WTC11 (cell line): ENCODE measurements at regions not wholly inside any gene's neighbourhood (a gene's known extent, or its start where the extent isn't known, plus 50 kb on each side); places are given as distances from the start of the nearest gene placed in this dataset.

Experiments
- ATAC-seq: fragments of 200-7000 bp; cut with Tn5 transposase; 2 replicates; pipeline ENCODE4 v1.10.0; 2021; ENCODE audit warnings: mild to moderate bottlenecking, moderate library complexity
- CTCF ChIA-PET: fragments of 300-600 bp; sonication (Branson Sonifier 250); formaldehyde crosslinking; loops from one replicate; lab custom pipeline; 2021; ENCODE audit warnings: antibody characterized with exemption; lab: Charles Lee
- POLR2A ChIA-PET: fragments of 350-600 bp; sonication (Branson Sonifier 250); formaldehyde crosslinking; loops from one replicate; lab custom pipeline; 2021; ENCODE audit warnings: antibody characterized with exemption; lab: Charles Lee
- DNase-seq: peaks from one replicate; pipeline ENCODE4 v3.0.0; 2021; ENCODE audit warnings: low spot score
- H3K27ac Mint-ChIP-seq: 2 replicates; pipeline ENCODE4 v1.8.0; 2021; ENCODE audit warnings: mixed read lengths
- H3K27me3 Mint-ChIP-seq: 2 replicates; pipeline ENCODE4 v1.8.0; 2021; ENCODE audit warnings: low read depth, mild to moderate bottlenecking, moderate library complexity, mixed read lengths
- H3K36me3 Mint-ChIP-seq: 2 replicates; pipeline ENCODE4 v1.8.0; 2021; ENCODE audit warnings: mixed read lengths
- H3K4me1 Mint-ChIP-seq: 2 replicates; pipeline ENCODE4 v1.8.0; 2022; ENCODE audit warnings: mixed read lengths
- H3K4me3 Mint-ChIP-seq: 2 replicates; pipeline ENCODE4 v1.8.0; 2021; ENCODE audit warnings: mild to moderate bottlenecking, moderate library complexity, mixed read lengths
- H3K9me3 Mint-ChIP-seq: 2 replicates; pipeline ENCODE4 v1.8.0; 2021; ENCODE audit warnings: mixed read lengths
- CTCF ChIP-seq: fragments of 200-600 bp; IDR thresholded peaks from 2 replicates; pipeline ENCODE4 v1.8.0; 2022; ENCODE audit warnings: antibody characterized with exemption
- E2F5 ChIP-seq: sonication (generic); formaldehyde crosslinking; IDR thresholded peaks from 2 replicates; pipeline ENCODE4 v1.8.1; 2022; ENCODE audit warnings: mild to moderate bottlenecking, moderate library complexity, missing genetic modification reagents
- ELF4 ChIP-seq: sonication (generic); formaldehyde crosslinking; IDR thresholded peaks from 2 replicates; pipeline ENCODE4 v1.8.1; 2022; ENCODE audit warnings: low read depth, mild to moderate bottlenecking, moderate library complexity, missing genetic modification reagents
- TCF7 ChIP-seq: sonication (generic); formaldehyde crosslinking; IDR thresholded peaks from 2 replicates; pipeline ENCODE4 v1.8.0; 2022; ENCODE audit warnings: mild to moderate bottlenecking, low read depth, missing genetic modification reagents, moderate library complexity
- TEAD1 ChIP-seq: sonication (generic); formaldehyde crosslinking; IDR thresholded peaks from 2 replicates; pipeline ENCODE4 v1.8.0; 2022; ENCODE audit warnings: mild to moderate bottlenecking, missing genetic modification reagents
- ZNF425 ChIP-seq: fragments of 250-450 bp; sonication (Bioruptor Pico); conservative IDR thresholded peaks from 2 replicates; pipeline ENCODE4 v1.9.0; 2021; ENCODE audit warnings: mild to moderate bottlenecking
- TF ChIP-seq, protein P1 (sequence below): sonication (generic); formaldehyde crosslinking; IDR thresholded peaks from 2 replicates; pipeline ENCODE4 v1.8.0; 2023; ENCODE audit warnings: missing genetic modification reagents, mild to moderate bottlenecking, borderline replicate concordance
- TF ChIP-seq, protein P2 (sequence below): sonication (generic); formaldehyde crosslinking; IDR thresholded peaks from 2 replicates; pipeline ENCODE4 v1.8.1; 2023; ENCODE audit warnings: mild to moderate bottlenecking, missing genetic modification reagents, borderline replicate concordance
- TF ChIP-seq, protein P3 (sequence below): sonication (generic); formaldehyde crosslinking; IDR thresholded peaks from 2 replicates; pipeline ENCODE4 v1.8.1; 2023; ENCODE audit warnings: mild to moderate bottlenecking, missing genetic modification reagents
- TF ChIP-seq, protein P4 (sequence below): sonication (generic); formaldehyde crosslinking; IDR thresholded peaks from 2 replicates; pipeline ENCODE4 v1.8.1; 2023; ENCODE audit warnings: mild to moderate bottlenecking, missing genetic modification reagents, moderate library complexity
- TF ChIP-seq, protein P5 (sequence below): sonication (generic); formaldehyde crosslinking; IDR thresholded peaks from 2 replicates; pipeline ENCODE4 v1.8.0; 2023; ENCODE audit warnings: mild to moderate bottlenecking, missing genetic modification reagents
- TF ChIP-seq, protein P6 (sequence below): sonication (generic); formaldehyde crosslinking; IDR thresholded peaks from 2 replicates; pipeline ENCODE4 v1.8.0; 2022; ENCODE audit warnings: missing genetic modification reagents

DNA sequence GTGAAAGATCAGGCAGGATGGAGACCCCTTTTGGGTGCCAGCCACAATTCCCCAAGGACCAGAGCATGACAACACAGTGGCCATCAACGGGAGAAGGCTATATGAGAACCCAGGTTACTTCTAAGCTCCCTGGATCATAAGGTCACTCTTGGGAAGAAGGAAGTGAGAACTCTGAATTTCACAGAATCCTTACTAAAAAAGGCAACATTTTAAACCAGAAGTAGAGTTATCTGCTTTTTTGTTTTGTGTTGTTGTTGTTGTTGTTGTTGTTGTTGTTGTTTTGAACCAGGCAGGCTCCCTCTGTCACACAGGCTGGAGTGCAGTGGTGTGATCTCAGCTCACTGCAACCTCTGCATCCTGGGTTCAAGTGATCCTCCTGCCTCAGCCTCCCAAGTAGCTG is 107.4 kb upstream of the TNFAIP3 start (continued):
- no peak for TF ChIP-seq TCF7

DNA sequence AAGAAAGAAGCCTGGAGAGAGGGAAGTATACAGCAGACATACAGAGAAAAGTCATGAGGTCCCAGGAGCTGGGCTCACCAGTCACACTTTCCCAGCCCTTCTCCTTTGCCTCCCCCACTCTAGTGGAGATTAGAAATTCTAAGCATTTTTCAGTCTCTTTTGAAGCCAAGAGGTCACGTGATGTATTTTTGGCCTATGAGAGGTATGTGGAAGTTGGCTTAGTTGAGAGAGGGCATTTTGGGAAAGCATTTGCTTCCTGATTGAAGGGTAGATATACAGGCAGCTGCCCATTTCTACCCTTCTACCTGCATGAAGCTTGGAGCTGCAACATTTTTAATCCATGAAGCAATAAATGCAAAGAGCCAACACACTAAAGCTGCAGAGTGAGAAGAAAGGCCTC is 106.0 kb upstream of the TNFAIP3 start:
- Mint-ChIP-seq H3K27me3 (no peaks in the 10 kb centered on the region), H3K4me1 (no peaks in the 10 kb centered on the region), H3K27ac (no peak overlapping the region), H3K4me3 (no peak overlapping the region)
- ATAC-seq (no peak), DNase-seq (no peak)
- POLR2A ChIA-PET = no interaction called here
- TF ChIP-seq E2F5 (CRISPR knock-in tag) = no peak
- TF ChIP-seq, protein P1, sequence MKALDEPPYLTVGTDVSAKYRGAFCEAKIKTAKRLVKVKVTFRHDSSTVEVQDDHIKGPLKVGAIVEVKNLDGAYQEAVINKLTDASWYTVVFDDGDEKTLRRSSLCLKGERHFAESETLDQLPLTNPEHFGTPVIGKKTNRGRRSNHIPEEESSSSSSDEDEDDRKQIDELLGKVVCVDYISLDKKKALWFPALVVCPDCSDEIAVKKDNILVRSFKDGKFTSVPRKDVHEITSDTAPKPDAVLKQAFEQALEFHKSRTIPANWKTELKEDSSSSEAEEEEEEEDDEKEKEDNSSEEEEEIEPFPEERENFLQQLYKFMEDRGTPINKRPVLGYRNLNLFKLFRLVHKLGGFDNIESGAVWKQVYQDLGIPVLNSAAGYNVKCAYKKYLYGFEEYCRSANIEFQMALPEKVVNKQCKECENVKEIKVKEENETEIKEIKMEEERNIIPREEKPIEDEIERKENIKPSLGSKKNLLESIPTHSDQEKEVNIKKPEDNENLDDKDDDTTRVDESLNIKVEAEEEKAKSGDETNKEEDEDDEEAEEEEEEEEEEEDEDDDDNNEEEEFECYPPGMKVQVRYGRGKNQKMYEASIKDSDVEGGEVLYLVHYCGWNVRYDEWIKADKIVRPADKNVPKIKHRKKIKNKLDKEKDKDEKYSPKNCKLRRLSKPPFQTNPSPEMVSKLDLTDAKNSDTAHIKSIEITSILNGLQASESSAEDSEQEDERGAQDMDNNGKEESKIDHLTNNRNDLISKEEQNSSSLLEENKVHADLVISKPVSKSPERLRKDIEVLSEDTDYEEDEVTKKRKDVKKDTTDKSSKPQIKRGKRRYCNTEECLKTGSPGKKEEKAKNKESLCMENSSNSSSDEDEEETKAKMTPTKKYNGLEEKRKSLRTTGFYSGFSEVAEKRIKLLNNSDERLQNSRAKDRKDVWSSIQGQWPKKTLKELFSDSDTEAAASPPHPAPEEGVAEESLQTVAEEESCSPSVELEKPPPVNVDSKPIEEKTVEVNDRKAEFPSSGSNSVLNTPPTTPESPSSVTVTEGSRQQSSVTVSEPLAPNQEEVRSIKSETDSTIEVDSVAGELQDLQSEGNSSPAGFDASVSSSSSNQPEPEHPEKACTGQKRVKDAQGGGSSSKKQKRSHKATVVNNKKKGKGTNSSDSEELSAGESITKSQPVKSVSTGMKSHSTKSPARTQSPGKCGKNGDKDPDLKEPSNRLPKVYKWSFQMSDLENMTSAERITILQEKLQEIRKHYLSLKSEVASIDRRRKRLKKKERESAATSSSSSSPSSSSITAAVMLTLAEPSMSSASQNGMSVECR (CRISPR knock-in tag) = no peak
- no peak for TF ChIP-seq CTCF
- TF ChIP-seq ELF4 = no peak
- TF ChIP-seq, protein P2, sequence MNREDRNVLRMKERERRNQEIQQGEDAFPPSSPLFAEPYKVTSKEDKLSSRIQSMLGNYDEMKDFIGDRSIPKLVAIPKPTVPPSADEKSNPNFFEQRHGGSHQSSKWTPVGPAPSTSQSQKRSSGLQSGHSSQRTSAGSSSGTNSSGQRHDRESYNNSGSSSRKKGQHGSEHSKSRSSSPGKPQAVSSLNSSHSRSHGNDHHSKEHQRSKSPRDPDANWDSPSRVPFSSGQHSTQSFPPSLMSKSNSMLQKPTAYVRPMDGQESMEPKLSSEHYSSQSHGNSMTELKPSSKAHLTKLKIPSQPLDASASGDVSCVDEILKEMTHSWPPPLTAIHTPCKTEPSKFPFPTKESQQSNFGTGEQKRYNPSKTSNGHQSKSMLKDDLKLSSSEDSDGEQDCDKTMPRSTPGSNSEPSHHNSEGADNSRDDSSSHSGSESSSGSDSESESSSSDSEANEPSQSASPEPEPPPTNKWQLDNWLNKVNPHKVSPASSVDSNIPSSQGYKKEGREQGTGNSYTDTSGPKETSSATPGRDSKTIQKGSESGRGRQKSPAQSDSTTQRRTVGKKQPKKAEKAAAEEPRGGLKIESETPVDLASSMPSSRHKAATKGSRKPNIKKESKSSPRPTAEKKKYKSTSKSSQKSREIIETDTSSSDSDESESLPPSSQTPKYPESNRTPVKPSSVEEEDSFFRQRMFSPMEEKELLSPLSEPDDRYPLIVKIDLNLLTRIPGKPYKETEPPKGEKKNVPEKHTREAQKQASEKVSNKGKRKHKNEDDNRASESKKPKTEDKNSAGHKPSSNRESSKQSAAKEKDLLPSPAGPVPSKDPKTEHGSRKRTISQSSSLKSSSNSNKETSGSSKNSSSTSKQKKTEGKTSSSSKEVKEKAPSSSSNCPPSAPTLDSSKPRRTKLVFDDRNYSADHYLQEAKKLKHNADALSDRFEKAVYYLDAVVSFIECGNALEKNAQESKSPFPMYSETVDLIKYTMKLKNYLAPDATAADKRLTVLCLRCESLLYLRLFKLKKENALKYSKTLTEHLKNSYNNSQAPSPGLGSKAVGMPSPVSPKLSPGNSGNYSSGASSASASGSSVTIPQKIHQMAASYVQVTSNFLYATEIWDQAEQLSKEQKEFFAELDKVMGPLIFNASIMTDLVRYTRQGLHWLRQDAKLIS (CRISPR knock-in tag) = no peak
- TF ChIP-seq ZNF425 (CRISPR knock-in tag) = no peak
- TF ChIP-seq, protein P3, sequence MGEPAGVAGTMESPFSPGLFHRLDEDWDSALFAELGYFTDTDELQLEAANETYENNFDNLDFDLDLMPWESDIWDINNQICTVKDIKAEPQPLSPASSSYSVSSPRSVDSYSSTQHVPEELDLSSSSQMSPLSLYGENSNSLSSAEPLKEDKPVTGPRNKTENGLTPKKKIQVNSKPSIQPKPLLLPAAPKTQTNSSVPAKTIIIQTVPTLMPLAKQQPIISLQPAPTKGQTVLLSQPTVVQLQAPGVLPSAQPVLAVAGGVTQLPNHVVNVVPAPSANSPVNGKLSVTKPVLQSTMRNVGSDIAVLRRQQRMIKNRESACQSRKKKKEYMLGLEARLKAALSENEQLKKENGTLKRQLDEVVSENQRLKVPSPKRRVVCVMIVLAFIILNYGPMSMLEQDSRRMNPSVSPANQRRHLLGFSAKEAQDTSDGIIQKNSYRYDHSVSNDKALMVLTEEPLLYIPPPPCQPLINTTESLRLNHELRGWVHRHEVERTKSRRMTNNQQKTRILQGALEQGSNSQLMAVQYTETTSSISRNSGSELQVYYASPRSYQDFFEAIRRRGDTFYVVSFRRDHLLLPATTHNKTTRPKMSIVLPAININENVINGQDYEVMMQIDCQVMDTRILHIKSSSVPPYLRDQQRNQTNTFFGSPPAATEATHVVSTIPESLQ (CRISPR knock-in tag) = no peak
- TF ChIP-seq, protein P4, sequence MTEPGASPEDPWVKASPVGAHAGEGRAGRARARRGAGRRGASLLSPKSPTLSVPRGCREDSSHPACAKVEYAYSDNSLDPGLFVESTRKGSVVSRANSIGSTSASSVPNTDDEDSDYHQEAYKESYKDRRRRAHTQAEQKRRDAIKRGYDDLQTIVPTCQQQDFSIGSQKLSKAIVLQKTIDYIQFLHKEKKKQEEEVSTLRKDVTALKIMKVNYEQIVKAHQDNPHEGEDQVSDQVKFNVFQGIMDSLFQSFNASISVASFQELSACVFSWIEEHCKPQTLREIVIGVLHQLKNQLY (CRISPR knock-in tag) = no peak
- TF ChIP-seq, protein P5, sequence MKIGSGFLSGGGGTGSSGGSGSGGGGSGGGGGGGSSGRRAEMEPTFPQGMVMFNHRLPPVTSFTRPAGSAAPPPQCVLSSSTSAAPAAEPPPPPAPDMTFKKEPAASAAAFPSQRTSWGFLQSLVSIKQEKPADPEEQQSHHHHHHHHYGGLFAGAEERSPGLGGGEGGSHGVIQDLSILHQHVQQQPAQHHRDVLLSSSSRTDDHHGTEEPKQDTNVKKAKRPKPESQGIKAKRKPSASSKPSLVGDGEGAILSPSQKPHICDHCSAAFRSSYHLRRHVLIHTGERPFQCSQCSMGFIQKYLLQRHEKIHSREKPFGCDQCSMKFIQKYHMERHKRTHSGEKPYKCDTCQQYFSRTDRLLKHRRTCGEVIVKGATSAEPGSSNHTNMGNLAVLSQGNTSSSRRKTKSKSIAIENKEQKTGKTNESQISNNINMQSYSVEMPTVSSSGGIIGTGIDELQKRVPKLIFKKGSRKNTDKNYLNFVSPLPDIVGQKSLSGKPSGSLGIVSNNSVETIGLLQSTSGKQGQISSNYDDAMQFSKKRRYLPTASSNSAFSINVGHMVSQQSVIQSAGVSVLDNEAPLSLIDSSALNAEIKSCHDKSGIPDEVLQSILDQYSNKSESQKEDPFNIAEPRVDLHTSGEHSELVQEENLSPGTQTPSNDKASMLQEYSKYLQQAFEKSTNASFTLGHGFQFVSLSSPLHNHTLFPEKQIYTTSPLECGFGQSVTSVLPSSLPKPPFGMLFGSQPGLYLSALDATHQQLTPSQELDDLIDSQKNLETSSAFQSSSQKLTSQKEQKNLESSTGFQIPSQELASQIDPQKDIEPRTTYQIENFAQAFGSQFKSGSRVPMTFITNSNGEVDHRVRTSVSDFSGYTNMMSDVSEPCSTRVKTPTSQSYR (CRISPR knock-in tag) = no peak
- TF ChIP-seq, protein P6, sequence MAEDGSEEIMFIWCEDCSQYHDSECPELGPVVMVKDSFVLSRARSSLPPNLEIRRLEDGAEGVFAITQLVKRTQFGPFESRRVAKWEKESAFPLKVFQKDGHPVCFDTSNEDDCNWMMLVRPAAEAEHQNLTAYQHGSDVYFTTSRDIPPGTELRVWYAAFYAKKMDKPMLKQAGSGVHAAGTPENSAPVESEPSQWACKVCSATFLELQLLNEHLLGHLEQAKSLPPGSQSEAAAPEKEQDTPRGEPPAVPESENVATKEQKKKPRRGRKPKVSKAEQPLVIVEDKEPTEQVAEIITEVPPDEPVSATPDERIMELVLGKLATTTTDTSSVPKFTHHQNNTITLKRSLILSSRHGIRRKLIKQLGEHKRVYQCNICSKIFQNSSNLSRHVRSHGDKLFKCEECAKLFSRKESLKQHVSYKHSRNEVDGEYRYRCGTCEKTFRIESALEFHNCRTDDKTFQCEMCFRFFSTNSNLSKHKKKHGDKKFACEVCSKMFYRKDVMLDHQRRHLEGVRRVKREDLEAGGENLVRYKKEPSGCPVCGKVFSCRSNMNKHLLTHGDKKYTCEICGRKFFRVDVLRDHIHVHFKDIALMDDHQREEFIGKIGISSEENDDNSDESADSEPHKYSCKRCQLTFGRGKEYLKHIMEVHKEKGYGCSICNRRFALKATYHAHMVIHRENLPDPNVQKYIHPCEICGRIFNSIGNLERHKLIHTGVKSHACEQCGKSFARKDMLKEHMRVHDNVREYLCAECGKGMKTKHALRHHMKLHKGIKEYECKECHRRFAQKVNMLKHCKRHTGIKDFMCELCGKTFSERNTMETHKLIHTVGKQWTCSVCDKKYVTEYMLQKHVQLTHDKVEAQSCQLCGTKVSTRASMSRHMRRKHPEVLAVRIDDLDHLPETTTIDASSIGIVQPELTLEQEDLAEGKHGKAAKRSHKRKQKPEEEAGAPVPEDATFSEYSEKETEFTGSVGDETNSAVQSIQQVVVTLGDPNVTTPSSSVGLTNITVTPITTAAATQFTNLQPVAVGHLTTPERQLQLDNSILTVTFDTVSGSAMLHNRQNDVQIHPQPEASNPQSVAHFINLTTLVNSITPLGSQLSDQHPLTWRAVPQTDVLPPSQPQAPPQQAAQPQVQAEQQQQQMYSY (CRISPR knock-in tag) = no peak
- TF ChIP-seq TEAD1 (CRISPR knock-in tag) = no peak
- TF ChIP-seq, all 79 proteins: peak for 0
- no peaks in the 10 kb centered on the region for H3K36me3 Mint-ChIP-seq
- H3K9me3 Mint-ChIP-seq = no peaks in the 10 kb centered on the region
- CTCF ChIA-PET = interaction anchor here (1.1 kb wide), 1 partner anchor 39 kb away, joined by 4 read pairs; no protein-coding TSS in a partner anchor
